Stimulated activated CD4-positive, alpha-beta T cell treated with anti-CD3 and anti-CD28 coated beads, Interleukin-12 subunit alpha, Interleukin-12 subunit beta, amount 100 ng/mL, for 24 hours (primary cell): ENCODE measurements at regions not wholly inside any gene's neighbourhood (a gene's known extent, or its start where the extent isn't known, plus 50 kb on each side); places are given as distances from the start of the nearest gene placed in this dataset.
A peak's percentile ranks its signal among the peaks of the same experiment; 100 is the strongest.
"Not testable (repeated sequence)": the region's sequence is repeated elsewhere in the genome, so short reads cannot be mapped to it uniquely, and the experiment has no call there.

Experiments used
- DNase-seq, 2 experiments: peaks; one replicate each; pipeline ENCODE4 v3.0.0-alpha.2; 2020; ENCODE audit warnings: low read depth in 2 of 2

DNA sequence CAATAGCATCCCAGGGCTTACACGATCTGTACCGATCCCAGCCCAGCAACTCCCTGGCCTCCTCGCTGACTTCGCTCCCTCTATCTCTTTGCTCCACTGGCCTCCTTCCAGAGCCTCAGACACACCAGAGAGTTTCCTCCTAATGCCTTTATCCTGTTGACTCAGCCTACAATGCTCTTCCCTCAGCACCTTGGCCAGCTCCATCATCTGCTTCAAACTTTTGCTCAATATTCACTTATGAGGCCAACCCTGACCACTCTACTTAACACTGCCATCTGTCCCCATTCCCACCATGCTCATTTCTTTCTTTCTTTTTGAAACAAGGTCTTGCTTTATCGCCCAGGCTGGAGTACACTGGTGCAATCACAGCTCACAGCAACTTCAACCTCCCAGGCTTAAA lies 180.9 kb downstream of the CEP170 start:
- DNase-seq, result not testable (repeated sequence)

DNA sequence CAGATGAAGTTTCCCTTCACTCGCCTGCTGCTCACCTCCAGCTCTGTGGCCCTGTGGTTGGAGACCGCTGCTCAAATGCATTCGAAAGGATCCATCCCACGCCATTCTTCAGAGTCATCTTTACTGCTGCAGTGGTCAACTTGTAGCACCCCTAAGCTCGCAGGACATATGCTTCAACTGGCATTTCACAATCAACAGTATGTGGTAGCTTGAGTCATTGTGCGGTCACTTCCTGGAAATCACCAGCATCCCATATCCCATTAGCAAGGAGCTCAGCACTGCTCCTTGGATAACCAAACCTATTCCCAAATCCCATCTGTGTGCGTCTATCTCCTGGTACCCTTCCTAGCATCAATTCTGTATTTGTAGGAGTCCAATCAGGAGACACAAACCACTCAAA lies 188.0 kb downstream of the CEP170 start:
- not testable (repeated sequence) for DNase-seq

DNA sequence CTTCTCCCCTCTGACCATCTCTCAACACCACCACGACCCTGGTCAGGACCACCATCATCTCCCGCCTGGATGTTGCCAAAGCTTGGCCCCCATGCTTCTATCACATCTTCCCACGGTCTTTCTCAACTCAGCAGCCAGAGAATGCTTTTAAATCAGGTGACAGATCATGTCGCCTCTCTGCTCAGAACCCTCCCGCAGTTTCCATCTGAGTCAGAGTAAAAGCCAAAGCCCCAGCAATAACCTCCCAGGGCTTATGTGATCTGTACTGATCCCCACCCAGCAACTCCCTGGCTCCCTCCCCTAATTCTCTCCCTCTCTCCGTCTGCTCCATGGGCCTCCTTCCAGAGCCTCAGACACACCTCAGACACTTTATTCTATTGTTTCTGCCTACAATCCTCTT lies 193.1 kb downstream of the CEP170 start:
- DNase-seq, result not testable (repeated sequence)

DNA sequence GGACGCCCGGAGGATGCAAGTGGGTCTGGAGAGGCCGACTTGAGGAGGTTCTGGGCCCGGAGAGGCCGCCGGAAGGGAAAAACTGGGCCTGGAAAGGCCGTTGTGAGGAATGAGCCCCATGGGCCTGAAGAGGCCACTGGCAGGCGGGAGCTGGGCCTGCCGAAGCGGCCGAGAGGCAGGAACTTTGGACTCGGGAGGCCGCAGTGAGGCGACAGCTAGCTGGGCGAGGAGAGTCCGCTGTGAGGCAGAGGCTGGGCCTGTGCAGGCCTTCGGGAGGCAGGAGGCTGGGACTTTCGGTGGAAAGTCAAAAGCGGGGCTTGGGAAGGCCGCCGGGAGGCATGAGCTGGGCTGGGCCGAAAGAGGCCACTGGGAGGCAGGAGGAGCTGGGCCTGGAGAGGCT lies 199.6 kb downstream of the CEP170 start:
- not testable (repeated sequence) for DNase-seq

DNA sequence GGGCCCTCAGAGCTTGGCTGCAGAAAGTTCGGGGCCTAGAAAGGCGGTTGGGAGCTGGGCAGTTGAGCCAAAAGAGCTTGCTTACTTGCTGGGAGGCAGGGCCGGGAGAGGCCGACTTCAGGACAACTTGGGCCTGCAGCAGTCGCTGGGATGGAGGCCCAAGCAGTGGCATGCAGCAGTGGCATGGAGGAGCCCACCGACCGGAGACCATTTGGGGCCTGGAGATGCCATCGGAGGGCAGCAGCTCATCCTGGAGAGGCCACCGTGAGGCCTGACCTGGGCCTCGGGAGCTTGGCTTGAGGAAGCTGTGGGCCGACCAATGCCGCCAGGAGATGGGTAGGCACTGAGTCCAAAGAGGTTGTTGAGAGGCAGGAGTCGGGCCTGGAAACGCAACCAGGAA lies 200.0 kb downstream of the CEP170 start:
- DNase-seq, result not testable (repeated sequence)

DNA sequence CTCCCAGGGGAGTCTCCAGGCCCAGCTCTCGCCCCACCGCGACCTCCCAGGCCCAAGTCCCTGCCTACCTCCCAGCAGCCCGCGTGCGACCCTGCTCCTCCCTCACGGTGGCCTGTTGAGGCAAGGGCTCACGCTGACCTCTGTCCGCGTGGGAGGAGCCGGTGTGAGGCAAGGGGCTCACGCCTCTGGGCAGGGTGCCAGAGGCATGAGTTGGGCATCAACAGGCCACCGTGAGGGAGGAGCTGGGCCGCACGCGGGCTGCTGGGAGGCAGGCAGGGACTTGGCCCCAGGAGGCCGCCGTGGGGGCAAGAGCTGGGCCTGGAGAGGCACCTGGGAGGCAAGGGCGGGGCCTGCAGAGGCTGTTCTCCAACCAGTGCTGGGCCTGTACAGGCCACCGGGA lies 200.4 kb downstream of the CEP170 start:
- not testable (repeated sequence) for DNase-seq

DNA sequence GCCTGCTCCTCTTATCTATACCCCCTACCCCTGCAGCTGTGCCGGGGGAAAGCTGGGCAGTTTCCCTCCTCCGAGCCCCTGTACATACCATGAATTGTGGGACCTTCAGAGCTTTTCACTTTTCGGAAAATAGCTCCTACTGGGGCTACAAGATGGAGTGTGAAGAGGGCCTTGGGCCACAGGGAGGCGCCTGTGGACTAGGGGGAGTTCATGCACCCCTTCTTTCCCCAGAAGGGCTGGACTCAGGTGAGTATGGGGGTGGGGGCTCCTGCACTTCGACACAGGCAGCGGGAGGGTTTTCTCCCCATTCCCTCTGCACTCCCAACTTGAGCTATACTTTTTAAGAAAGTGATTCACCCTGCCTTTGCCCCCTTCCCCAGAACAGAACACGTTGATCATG lies 202.0 kb downstream of the CEP170 start:
- not testable (repeated sequence) for DNase-seq

DNA sequence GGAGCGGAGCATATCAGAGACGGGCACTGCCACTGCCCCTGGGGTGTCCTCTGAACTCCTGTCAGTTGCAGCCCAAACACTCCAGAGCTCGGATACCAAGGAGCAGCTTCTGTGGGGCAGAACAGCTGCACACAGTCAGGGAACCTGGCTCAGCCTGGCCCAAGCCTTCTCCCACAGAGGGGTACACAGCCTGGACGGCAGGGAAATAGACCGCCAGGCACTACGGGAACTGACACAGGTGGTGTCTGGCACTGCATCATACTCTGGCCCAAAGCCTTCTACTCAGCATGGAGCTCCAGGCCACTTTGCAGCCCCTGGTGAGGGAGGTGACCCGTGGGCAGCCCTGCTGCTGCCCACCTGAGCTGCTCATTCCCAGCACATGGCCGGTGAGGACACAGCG lies 204.5 kb downstream of the CEP170 start:
- not testable (repeated sequence) for DNase-seq

DNA sequence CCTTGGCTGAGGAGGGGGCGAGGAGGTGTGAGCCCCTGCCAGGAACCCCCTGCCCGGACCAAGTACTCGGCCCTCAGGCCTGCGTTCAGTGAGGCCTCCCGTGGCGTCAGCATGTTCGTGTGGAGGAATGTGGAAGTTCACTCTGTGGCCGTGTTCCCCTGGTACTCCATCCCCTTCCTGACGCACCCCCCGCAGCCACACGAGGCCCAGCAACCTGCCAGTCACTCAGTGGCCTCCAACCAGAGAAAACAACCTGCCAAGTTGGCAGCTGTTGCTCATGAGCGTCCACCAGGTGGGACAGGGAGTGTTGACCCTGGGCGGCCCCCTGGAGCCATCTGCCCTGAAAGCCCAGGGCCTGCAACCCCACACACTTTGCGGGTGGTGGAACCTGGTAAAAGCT lies 205.4 kb downstream of the CEP170 start:
- not testable (repeated sequence) for DNase-seq

DNA sequence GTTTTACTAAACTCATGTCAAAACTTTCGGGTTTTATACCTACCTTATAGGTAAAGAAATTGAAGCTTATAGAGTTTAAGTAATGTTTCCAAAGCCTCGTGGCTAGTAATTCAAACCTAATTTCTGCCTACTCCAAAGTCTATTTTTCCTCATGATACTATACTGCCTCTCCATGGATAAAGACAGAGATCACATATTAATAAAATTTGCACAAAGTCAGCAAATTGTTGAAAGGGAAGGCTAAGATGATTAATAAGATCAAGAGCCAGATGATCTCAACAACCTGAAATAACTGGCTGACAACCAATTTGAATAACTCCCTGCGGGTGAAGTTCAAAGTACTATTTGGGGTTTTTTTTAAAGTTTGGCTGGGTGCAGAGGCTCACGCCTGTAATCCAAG lies 233.7 kb downstream of the CEP170 start:
- DNase-seq, result not testable (repeated sequence)

DNA sequence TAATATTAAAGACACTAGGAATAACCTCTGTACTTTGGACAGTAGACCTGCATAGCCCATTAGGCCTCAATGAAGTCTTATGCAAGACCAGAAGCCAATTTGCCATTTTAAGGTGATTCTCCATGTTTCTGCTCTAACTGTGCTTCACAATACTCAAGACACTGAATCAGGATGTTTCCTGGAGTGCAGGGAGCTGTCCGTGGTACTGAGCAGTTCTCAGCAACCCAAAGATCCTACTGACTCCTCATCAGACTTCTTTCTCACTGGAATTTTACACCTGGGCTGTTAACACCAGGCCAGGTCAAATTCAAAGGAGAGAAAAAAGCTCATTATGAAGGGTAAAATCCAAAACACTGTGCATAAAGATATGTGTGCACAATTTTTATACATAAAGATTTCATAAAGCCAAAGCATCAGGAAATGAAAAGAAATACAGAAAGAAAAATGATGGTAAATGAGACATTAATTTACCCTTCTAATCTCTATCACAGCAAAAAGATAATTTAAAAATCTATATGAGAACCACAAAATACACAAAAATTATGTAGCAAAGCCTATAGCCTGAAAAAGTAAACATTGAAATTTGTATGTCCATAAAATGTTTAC lies 235.9 kb downstream of the CEP170 start:
- peak in 1 of 2 experiments; percentile 7 for DNase-seq

DNA sequence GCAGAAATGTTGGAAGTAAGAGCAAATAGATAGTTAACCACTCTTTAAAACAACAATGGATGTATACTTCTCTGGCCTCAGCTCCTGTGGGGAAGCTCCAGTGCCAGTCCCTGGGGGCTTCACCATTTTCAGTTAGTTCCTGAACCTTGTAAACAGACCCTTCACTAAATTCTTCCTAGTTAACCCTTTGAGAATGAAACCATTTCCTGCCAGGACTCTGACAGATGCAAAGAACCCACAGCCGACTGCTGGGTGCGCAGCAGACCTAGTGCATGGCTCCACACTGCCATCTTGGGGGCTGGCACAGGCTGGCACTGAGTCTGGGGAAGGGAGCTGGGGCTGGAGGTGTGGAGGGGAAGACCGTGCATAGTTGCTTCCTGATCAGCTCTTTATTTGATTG lies 244.4 kb downstream of the CEP170 start:
- DNase-seq, result not testable (repeated sequence)

DNA sequence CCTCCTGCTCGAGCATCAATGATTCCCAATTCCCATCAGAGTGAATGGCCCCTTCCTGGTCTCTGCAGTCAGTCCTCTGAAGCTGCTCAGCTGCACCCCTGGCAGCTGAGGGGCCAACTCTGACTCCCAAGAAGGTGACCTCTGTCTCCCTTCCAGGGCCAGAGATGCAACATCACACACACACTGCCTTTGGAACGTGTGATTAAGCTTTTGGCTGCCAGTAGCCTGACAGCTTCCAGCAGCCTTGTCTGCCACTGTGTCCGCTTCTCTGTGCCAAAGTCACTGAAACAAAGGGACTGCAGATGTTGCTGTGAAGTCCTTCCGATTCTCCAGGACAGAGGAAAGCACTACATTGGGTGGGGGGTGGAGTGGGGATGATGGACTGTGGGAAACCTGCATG lies 254.1 kb downstream of the CEP170 start:
- DNase-seq, result not testable (repeated sequence)

DNA sequence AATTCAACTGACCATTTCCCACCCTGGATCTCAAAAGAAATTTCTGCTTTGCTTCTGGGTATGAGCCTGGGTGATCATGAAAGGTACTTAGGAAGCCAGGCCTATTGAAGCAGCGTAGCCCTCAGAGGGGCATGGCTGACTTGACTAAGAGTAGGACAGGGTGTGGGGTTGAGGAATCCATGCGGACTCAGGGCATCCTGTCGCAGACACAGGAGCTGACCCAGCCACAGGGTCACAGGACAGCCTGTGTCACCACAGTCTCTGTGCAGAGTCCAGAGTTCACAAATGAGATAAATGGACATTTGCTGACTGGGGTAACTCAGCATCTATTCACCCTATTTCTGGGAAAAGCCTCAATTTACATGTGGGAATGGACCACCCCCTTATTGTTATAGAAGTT lies 262.3 kb downstream of the CEP170 start:
- not testable (repeated sequence) for DNase-seq

DNA sequence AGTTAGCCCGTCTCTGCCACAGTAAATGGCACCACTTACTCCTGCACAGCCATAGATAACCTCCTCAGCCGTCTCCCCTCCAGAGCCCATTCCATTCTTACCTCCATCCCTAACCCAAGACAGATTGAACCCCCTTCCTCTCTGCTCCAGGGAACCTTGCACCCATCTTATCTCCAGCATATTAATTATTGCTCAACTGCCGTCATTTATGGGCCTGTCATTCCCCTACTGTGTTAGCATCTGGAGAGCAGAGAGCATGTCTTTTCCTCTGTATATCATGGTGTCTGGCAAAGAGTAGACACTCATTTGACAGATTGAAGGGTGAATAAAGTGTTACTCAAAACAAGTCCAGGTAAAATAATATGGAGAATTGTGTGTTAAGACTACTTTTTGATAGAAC lies 270.0 kb downstream of the CEP170 start:
- DNase-seq, result not testable (repeated sequence)

DNA sequence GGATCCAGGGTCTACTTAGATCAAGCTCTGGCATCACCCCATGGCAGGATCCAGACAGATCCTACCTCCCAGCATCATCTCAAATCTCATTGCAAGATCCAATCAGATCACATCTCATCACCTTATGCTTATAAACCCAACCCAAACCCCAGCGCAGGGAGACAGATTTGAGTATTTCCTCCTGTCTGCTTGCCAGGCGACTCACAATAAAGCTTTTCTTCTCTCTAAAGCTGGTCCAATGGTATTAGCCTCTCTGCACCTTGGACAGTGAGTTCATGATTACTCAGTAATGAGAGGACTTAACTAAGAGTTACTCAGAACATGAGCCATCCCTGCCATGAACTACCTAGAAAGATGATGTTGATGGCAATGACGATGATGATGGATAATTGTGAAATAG lies 281.7 kb downstream of the CEP170 start:
- not testable (repeated sequence) for DNase-seq

DNA sequence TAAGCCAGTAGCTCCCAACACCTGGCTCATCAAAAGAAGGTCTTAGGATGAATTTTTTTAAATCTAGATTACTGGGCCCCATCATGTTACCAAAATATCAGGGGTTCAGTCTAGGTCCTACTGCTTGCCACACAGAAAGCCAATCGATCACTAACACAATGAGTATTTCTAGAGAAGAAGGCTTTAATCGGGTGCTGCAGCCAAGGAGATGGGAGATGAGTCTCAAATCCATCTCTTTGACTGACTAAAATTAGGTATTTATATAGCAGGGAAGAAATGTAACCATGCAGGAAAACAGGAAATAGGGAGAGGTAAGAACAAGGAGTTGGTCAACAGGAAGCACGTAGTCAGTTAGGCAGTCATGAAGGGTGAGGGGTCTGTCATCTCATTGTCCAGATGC lies 288.2 kb downstream of the CEP170 start:
- DNase-seq, result no peak

DNA sequence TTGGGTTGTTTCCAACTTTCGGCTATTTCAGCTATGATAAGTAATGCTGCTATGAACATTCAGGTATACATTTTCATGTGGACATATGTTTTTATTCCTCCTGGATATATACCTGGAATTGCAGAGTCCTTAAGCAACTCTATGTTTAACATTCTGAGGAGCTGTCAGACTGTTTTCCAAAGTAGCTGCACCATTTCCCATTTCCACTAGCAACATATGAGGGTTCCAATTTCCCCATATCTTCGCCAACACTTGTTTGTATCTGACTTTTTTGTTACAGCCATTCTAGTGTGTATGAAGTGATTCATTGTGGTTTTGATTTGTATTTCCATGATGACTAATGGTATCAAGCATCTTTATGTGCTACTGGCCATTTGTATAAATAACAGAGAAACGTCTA lies 295.7 kb downstream of the CEP170 start:
- DNase-seq, result not testable (repeated sequence)

DNA sequence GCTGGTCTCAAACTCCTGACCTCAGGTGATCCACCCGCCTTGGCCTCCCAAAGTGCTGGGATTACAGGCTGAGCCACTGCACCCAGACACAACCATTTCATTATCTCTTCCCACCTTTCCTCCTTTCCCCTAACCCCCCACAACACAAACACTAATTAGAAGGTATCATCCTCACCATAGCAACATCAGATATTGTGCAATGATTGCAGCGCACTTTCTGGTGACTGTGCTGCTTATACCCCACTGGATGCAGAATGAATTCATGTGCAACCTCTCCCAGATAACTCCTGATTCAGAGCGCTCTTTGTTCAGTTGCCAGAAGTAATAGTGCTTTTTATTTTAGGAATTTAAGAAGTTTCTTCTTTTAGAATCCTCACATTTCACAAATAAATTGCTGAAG lies 300.1 kb downstream of the CEP170 start:
- DNase-seq, result not testable (repeated sequence)

DNA sequence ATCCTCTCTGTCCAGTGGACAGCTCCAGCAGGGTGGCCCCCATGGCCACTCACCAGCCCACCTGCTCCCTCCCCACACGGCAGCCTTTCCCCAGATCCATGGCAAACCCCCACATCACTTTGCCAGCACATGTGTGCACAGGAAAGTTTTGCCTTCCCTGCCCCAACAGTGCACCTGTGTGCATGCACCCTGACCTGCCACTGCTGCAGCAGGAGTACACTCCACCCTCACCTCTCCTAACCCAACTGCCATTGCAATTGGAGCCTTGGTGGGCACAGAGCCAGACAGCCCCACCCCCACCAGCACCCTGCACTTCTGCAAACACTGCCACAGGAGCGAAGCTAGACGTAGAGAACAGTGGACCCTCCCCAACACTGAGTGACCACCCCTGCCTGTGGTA lies 308.9 kb downstream of the CEP170 start:
- DNase-seq, result no peak

DNA sequence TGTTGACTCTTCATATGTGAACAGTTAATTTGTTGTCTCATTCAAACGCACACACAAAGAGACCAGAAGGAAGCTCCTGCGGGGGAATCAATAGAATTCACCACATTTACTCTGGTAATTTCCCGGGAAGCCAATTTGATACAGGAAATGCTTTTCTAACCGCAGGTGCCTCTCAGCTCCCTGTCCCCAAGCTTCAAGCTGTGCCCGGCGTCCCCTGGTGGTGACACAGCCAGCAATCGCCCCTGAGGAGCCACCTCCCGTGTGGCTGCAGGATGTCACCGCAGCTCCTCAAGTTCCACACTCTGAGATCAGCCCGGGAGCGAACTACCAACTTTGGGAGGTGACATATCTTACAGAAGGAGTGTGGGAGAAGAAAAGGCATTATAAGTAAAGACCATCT lies 318.4 kb downstream of the CEP170 start:
- peak in 1 of 2 experiments; percentile 1 for DNase-seq

DNA sequence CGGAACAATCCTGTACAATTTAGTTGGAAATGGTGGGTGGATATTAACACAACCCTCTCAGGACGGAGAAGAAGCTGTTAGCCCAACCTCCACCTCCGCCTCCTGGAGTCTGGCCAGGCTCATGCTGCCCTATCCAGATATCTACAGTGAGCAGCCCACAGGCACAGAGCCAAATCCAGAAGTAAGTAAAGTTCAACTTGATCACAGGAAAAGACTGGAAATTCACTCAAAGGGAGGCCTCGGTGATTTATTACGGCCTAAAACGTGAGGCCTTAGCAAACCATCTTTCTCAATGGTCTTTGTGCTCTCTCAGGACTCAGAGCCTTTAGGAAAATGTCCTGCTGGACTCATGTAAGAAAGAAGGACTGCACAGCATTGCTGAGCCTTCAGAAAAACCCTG lies 330.4 kb downstream of the CEP170 start:
- not testable (repeated sequence) for DNase-seq

DNA sequence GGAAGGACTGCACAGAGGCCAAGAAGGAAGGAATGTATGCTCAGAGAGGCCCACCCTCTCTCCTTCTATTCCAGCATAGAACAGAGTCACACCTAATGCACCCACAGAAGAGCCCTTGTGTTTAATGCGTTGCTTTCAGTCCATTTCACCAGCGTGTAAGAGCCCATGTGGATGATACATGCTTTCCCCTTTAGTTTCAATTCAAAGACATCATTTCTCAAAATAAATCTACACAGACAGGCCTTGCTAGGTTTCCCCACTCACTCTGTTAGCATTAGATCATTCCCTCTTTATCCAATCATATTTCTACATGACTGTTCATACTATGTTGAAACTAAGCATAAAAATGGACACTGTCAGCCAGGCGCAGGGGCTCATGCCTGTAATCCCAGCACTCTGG lies 331.5 kb downstream of the CEP170 start:
- not testable (repeated sequence) for DNase-seq

DNA sequence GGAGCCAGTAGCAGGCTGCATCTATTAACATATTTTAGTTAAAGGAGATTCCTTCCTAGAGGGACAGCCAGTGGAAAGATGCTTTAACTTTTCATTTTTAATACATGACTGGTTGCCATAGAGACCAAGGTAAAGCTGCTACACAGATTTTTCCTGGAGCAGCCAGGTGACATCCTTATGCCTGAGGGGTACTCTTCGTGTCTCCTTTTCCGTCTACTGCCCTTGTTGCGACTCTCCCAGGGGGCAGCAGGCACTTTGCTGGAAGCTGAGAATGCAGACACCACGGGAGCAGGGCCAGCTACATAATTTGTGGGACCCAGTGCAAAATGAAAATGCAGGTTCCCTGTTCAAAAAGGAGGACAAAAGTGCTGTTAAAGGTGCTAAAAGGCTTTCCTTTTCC lies 340.4 kb downstream of the CEP170 start:
- not testable (repeated sequence) for DNase-seq
